GM18907 (cell line): ENCODE measurements at regions not wholly inside any gene's neighbourhood (a gene's known extent, or its start where the extent isn't known, plus 50 kb on each side); places are given as distances from the start of the nearest gene placed in this dataset.
A peak's percentile ranks its signal among the peaks of the same experiment; 100 is the strongest.
"Not testable (repeated sequence)": the region's sequence is repeated elsewhere in the genome, so short reads cannot be mapped to it uniquely, and the experiment has no call there.

Experiments
- ATAC-seq: cut with Tn5 transposase; IDR thresholded peaks from one replicate; pipeline ENCODE4 v1.9.1; 2021; ENCODE audit warnings: mild to moderate bottlenecking, moderate library complexity; ENCODE audit not compliant: unreplicated experiment

- no peak for ATAC-seq
These were observed 758.8 kb downstream of the STIM2 start for GRCh38 chr4:27619435-27619834.

- ATAC-seq: no peak
These were observed 760.2 kb downstream of the STIM2 start for GRCh38 chr4:27620886-27621285.

- no peak for ATAC-seq
These were observed 764.1 kb downstream of the STIM2 start for GRCh38 chr4:27624749-27625148.

- ATAC-seq: no peak
These were observed 768.0 kb downstream of the STIM2 start for GRCh38 chr4:27628609-27629008.

GRCh38 chr4:27629532-27630225 lies 769.0 kb downstream of the STIM2 start:
- no peak for ATAC-seq

DNA sequence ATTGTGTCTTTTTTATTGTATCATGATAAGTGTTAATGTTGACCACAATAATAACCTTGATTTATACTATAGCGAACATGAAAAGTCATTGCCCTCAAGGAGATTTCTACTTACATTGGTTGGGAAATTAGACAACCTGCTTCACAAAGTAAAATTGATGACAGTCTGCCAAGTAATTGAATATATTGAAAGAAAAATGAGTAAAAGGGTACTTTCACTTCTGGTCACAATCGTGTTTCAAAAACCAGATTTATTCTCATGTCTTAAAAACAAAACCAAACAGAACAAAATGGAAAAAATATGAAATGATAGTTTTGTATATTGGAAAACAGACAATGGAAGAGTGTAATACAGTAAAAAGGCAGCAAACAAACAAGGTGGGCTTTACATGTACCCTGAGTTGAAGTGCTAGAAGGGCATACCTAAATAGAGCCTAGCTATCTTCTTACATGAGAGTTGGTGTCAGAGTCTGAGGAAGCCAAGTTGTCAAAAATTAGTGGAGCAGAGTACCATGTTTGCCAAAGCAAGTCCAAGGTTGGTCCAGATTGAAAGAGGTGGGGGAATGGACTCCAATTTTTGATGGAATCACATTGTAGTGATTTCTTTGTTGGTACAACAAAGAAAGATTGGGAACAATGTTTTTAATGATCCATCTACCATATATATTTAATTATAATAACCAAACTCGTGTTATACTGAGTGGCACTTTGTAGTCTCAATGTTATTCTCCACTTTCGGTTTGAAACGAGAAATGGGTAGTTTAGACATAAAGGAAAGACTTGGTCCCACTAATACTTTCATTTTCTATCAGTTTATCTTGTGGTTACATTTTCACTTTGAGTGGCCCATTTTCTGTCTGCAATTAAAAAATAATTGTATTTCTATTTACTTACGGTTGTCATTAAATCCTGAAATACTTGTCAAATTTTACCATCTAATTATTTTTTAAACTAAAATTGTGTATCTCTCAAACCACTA lies 775.6 kb downstream of the STIM2 start:
- peak; percentile 81 for ATAC-seq

GRCh38 chr4:27638163-27638915 lies 777.7 kb downstream of the STIM2 start:
- no peak for ATAC-seq

- no peak for ATAC-seq
These were observed 782.5 kb downstream of the STIM2 start for GRCh38 chr4:27643101-27643500.

DNA sequence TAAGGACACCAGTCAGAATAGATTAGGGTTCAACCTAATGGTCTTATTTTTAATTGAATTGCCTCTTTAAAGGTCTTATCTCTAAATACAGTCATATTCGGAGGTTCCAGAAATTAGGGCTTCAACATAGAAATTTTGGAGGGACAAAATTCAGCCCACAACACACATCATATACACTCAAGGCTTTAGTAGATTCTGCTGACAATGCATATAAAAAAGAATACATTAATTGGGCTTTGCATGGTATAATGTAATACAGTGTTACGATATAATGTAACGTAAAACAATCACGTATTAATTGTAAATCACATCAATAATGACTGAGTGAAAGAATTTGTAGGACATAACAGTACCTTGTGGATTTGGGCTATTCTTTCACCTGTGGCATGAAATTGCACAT lies 787.8 kb downstream of the STIM2 start:
- ATAC-seq: no peak

GRCh38 chr4:27662426-27662825 lies 801.8 kb downstream of the STIM2 start:
- ATAC-seq: no peak

- no peak for ATAC-seq
These were observed 806.3 kb downstream of the STIM2 start for GRCh38 chr4:27666943-27667342.

DNA sequence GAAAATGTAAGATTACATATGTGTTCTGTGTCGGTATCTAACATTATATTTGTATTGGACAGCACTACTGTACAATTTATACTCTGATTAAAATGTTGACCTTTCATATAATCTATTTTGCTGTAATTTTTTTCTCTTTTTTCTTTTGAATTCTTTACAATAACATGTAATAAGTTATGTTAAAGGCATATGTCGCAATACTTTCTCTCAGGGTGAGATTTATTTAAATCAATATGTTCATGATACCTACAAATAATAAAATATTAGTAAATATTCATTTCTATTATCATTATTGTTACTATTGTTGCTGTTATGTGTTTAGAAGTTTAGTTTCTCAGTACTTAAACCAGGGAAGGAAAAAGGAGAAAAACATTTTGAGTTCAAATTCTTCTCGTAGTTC lies 807.4 kb downstream of the STIM2 start:
- ATAC-seq: no peak

- no peak for ATAC-seq
These were observed 817.4 kb downstream of the STIM2 start for GRCh38 chr4:27678027-27678426.

DNA sequence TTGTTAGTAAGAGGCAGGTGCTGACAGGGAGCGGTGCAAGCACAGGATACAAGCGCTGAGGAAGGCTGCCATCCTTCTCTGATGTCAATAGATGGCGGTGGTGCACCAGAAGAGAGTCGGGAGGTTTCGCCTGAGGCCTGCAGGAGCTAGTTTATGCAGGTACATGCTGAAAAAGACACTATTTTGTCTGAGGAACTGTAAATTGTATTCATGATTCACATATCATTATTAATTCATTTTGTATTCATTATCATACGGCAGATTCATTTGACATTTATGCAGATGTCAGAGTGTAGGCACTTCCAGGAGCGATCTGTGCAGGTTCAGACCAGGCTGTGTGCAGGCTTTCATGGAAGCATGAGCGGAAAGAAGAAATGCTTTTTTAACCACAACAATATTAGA lies 824.0 kb downstream of the STIM2 start:
- ATAC-seq: peak; percentile 95

- ATAC-seq: no peak
These were observed 824.5 kb downstream of the STIM2 start for GRCh38 chr4:27685091-27685490.

GRCh38 chr4:27685947-27686346 lies 825.3 kb downstream of the STIM2 start:
- no peak for ATAC-seq

- peak; percentile 85 for ATAC-seq
These were observed 831.5 kb downstream of the STIM2 start for GRCh38 chr4:27692158-27692557.

DNA sequence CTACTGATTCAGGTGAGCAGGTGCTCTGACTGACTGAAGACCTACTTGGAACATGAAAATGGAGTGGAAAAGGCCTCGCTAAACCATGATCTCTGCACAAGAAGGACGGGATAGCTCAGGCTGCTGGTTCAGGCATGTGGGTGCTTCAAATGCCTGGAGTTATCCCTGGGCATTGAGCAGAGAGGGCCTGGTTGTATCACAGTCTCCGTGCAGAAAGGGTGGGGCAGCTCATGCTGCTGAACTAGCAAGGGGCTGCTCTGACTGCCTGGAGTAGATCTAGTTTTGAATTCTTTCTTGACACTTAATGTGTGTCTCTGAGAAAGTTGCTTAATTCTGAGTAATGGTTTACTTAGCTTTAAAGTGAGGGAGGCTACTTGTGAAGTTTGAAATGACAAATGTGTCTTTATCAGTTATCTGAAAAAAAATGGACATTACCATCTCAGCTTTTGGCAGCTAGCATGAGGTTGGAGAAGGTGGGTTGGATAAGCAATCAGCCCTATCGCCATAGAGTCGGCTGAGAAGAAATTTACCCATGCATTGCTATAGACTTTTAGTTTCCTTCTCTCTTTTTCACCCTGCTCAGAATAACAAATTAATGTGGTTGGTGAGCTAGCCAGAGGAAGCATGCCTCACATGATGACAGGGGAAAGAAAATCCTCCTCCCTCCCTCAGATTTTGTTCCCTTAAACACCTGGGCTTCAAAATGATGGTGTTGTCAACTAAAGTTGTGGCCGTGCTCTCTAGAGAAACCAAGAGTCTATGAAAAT lies 832.4 kb downstream of the STIM2 start:
- peak; percentile 13 for ATAC-seq

DNA sequence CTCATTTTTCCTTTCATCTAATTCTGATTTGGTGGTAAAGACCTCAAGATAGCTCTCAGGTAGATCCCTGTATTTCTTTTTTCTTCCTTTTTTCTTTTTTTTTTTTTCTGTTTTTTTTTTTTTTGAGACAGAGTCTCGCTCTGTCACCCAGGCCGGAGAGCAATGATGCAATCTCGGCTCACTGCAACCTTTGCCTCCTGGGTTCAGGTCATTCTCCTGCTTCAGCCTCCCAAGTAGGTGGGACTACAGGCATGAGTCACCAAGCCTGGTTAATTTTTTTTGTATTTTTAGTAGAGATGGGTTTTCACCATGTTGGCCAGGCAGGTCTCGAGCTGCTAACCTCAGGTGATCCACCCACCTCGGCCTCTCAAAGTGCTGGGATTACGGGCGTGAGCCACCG lies 835.6 kb downstream of the STIM2 start:
- ATAC-seq: not testable (repeated sequence)

GRCh38 chr4:27701606-27702005 lies 841.0 kb downstream of the STIM2 start:
- ATAC-seq: no peak
